Omental fat pad (tissue), 3 donors: ENCODE measurements at regions not wholly inside any gene's neighbourhood (a gene's known extent, or its start where the extent isn't known, plus 50 kb on each side); places are given as distances from the start of the nearest gene placed in this dataset.

Source experiments
- ATAC-seq: fragments of 150-250 bp; one replicate; pipeline ENCODE4 v1.9.1; 2016; ENCODE audit warnings: mild to moderate bottlenecking, moderate library complexity; ENCODE audit not compliant: low FRiP score
- DNase-seq: peaks from one replicate; pipeline ENCODE4 v3.0.0-alpha.2; 2019; ENCODE audit warnings: low spot score
- CTCF ChIP-seq, 3 donors: fragments of 450-650 bp; IDR thresholded peaks; one replicate each; pipeline ENCODE4 v1.5.1; 2016 to 2017; ENCODE audit warnings: antibody characterized with exemption in 3 of 3, mild to moderate bottlenecking in 3 of 3, moderate library complexity in 2 of 3

DNA sequence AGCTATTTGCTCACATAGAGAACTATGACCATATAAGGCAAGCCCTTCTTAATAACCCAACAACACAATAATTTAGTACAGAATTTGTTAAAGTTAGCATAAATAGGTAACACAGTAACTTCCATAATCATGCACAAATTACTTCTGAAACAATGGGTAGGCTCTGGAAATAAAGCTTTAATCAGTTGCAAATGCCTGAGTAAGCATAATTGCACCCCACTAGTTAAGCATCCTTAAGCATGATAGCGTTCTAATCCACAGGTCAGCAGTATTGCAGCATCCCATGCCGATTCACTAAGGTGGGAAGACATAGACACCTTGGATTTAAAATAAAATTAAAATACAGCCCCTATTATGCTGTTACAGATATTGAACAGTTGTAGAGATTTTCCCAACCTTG lies 161.7 kb downstream of the DHX15 start:
- no peak for TF ChIP-seq CTCF (IDR thresholded peaks at IDR 0.05)
- DNase-seq (no peak), ATAC-seq (no peak)

DNA sequence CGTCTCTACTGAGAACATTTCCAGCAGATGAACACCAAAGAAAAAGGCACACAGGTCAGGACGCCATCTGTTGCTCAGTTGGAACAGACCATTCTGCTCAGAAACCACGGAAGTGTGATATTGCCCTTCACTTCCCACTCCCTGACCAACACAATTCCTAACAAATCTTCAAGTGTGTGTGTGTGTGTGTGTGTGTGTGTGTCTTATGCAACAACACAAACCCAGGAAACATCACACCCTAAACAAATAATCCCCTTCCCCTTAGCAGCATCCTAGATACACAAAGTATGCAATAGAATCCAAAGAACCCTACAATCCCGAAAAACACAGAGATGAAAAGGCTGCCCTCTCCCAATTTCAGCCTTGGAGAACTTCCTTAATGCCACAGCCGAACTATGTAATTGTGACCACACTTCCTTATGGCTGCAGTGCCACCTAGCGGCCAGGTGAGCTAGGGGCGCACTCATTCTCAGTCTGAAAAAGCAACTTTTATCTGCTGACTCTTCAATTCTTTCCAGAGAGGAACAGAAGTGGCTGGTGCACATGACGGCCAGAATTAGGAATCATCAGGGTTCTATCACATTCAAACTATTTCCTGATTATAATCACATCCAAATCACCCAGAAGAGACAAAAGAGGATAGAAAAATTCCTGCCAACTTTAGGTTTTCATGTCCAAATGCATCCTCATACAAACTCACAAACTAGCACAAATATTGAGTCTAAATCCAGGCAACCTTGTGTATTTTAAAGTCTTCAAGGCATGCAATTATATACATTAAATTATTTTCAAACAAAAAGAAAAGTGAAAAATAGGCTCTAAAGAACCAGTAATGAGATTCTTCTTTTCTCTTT lies 164.9 kb downstream of the DHX15 start:
- peak in 1 of 3 donors; percentile 21 for TF ChIP-seq CTCF (IDR thresholded peaks at IDR 0.05)
- DNase-seq, result peak; percentile 84
- ATAC-seq, result peak; percentile 95

GRCh38 chr4:24417206-24417605 lies 167.1 kb downstream of the DHX15 start:
- no peak for ATAC-seq
- TF ChIP-seq CTCF (IDR thresholded peaks at IDR 0.05), result no peak
- DNase-seq, result no peak

DNA sequence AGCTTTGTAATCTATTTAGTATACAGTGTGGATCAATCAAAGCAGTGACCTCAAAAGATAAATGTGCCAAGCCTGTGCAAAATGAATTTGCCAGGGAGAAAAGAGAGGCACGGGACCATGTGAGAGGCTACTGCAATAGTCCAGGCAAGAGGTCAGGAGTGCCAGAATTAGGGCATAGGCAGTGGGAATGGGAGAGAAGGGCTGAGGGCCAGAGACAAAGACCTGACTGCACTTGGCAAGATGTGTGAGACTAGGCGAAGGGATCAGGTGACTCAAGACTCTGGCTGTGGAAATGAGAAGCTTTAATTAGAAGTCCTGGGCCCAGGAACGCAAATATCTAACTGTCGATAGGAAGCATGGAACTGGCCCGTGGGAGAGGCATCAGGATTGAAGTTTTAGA lies 168.1 kb downstream of the DHX15 start:
- TF ChIP-seq CTCF (IDR thresholded peaks at IDR 0.05), result no peak
- ATAC-seq, result no peak
- no peak for DNase-seq

- DNase-seq (no peak), ATAC-seq (no peak)
- no peak for TF ChIP-seq CTCF (IDR thresholded peaks at IDR 0.05)
Measured at GRCh38 chr4:24413311-24413784, 171.0 kb downstream of the DHX15 start.

DNA sequence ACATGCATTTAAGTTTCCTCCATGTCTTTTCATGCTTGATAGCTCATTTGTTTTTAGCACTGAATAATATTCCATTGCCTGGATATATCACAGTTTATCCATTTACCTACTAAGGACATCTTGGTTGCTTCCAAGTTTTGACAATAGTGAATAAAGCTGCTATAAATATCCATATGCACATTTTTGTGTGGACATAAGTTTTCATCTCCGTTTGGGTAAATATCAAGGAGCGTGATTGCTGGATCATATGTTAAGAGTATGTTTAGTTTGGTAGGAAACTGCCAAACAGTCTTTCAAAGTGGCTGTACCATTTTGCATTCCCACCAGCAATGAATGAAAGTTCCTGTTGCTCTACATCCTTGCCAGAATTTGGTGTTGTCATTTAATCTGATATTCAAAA lies 172.5 kb downstream of the DHX15 start:
- no peak for TF ChIP-seq CTCF (IDR thresholded peaks at IDR 0.05)
- no peak for ATAC-seq
- DNase-seq, result no peak

DNA sequence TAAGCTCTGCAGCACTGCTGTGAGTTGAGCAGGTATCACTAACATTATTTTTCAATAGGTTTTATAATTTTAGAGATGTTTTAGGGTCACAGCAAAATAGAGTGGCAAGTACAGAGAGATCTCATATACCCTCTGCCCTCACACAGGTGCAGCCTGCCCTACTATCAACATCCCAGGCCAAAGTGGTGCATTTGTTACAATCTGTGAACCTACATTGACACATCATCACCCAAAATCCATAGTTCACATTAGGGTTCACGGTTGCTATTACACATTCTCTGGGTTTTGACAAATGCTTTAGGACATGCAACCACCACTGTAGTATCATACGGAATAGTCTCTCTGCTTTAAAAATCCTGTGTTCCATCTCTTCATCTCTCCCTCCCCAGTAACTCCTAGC lies 173.1 kb downstream of the DHX15 start:
- TF ChIP-seq CTCF (IDR thresholded peaks at IDR 0.05), result no peak
- no peak for DNase-seq
- no peak for ATAC-seq
